GM06990 (cell line): ENCODE measurements at regions not wholly inside any gene's neighbourhood (a gene's known extent, or its start where the extent isn't known, plus 50 kb on each side); places are given as distances from the start of the nearest gene placed in this dataset.
"Not testable (repeated sequence)": the region's sequence is repeated elsewhere in the genome, so short reads cannot be mapped to it uniquely, and the experiment has no call there.

ENCODE experiments used
- DNase-seq: peaks from one replicate; pipeline ENCODE4 v3.0.0-alpha.2; 2011; ENCODE audit not compliant: insufficient read length; ENCODE audit errors: extremely low read depth
- H3K27me3 ChIP-seq: replicated peaks from 2 replicates; pipeline ENCODE4 v1.6.0; 2011; ENCODE audit warnings: low read length; ENCODE audit not compliant: control insufficient read depth, insufficient read depth
- H3K36me3 ChIP-seq: 2 replicates; pipeline ENCODE4 v1.5.1; 2011; ENCODE audit warnings: low read length; ENCODE audit not compliant: control insufficient read depth, insufficient read depth
- H3K4me3 ChIP-seq: replicated peaks from 2 replicates; pipeline ENCODE4 v1.5.1; 2011; ENCODE audit warnings: low read depth, mild to moderate bottlenecking, control low read depth, low read length
- TF ChIP-seq, protein P1 (sequence below): IDR thresholded peaks from 2 replicates; pipeline ENCODE4 v1.5.1; 2011; ENCODE audit warnings: low read length, control low read depth, mild to moderate bottlenecking, inconsistent platforms; ENCODE audit not compliant: insufficient read depth, poor library complexity, severe bottlenecking

DNA sequence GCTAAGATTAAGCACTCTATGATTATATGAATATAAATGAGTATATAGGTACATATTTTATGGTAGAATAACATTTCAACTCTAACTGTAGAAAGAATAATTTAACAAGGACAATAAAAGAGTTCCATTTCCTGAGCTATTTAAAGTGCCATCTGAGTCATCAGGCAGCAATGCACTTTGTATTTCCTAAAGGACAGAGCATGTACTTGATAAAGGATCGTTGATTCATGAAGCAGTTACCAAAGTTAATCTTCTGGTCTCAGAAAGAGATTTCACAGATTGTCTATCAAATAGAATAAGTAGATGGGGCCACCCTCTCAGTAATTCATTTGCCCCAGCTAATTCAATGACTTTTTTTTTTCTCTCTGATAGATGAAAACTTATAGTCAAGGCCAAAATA, 747.8 kb downstream of the CDH18 start:
- no peak overlapping the region for H3K4me3 ChIP-seq
- no peaks in the 10 kb centered on the region for H3K27me3 ChIP-seq
- no peak for DNase-seq
- TF ChIP-seq, protein P1, sequence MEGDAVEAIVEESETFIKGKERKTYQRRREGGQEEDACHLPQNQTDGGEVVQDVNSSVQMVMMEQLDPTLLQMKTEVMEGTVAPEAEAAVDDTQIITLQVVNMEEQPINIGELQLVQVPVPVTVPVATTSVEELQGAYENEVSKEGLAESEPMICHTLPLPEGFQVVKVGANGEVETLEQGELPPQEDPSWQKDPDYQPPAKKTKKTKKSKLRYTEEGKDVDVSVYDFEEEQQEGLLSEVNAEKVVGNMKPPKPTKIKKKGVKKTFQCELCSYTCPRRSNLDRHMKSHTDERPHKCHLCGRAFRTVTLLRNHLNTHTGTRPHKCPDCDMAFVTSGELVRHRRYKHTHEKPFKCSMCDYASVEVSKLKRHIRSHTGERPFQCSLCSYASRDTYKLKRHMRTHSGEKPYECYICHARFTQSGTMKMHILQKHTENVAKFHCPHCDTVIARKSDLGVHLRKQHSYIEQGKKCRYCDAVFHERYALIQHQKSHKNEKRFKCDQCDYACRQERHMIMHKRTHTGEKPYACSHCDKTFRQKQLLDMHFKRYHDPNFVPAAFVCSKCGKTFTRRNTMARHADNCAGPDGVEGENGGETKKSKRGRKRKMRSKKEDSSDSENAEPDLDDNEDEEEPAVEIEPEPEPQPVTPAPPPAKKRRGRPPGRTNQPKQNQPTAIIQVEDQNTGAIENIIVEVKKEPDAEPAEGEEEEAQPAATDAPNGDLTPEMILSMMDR = no peak
- no peaks in the 10 kb centered on the region for H3K36me3 ChIP-seq

DNA sequence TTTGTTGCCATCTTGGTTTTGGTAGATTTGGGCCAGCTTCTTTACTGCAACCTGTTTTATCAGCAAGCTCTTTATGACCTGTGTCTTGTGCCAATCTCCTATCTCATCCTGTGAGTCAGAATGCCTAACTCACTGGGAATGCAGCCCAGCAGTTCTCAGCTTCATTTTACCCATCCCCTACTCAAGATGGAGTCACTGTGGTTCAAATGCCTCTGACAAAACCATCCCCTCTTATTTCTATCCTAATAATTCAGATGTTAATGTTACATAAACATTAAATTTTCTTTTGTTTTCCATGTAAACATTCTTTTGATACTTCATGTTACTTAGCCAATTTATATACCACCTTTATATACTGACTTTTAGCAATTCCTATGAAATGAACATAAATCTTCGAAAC, 746.3 kb downstream of the CDH18 start:
- H3K27me3 ChIP-seq = no peaks in the 10 kb centered on the region
- no peak overlapping the region for H3K4me3 ChIP-seq
- TF ChIP-seq, protein P1 = no peak
- H3K36me3 ChIP-seq = no peaks in the 10 kb centered on the region
- DNase-seq = no peak

DNA sequence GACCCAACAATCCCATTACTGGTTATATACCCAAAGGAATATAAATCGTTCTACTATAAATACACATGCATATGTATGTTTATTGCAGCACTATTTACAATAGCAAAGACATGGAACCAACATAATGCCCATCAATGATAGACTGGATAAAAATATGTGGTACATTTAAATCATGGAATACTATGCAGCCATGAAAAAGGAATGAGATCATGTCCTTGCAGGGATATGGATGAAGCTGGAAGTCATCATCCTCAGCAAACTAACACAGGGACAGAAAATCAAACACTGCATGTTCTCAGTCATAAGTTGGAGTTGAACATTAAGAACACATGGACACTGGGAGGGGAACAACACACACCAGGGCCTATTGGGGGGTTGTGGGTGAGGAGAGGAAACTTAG, 741.8 kb downstream of the CDH18 start:
- not testable (repeated sequence) for H3K4me3 ChIP-seq

GRCh38 chr5:19247302-19247701, 740.7 kb downstream of the CDH18 start:
- no peak for DNase-seq
- H3K36me3 ChIP-seq = no peaks in the 10 kb centered on the region
- no peak overlapping the region for H3K4me3 ChIP-seq
- TF ChIP-seq, protein P1 = no peak
- no peaks in the 10 kb centered on the region for H3K27me3 ChIP-seq

More for the DNA sequence above, 741.8 kb downstream of the CDH18 start:
- H3K27me3 ChIP-seq, DNase-seq, H3K36me3 ChIP-seq: not testable (repeated sequence)

- no peak overlapping the region for H3K4me3 ChIP-seq
- TF ChIP-seq, protein P1 = no peak
- no peak for DNase-seq
- H3K36me3 ChIP-seq = no peaks in the 10 kb centered on the region
- no peaks in the 10 kb centered on the region for H3K27me3 ChIP-seq
Observed at GRCh38 chr5:19256036-19256435, 732.0 kb downstream of the CDH18 start.

DNA sequence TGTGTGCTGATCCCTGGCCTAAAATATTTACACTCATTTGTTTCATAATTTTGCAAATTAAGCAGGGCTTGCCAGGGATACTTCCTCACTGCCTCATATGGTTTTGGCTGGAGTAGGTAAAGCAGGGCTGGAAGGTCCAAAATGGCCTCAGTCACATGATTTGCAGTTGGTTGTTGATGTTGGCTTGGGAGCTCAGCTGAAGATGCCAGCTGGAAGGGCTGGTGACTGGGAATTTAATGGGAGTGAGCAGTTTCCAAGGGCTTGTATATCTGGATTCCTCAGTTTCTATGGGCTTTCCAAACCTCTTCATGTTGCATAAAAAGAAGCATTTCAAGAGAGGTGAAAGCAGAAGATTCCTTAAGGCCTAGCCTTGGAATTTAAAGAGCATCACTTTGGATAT, 729.3 kb downstream of the CDH18 start:
- Histone ChIP-seq H3K36me3 (no peaks in the 10 kb centered on the region), H3K27me3 (no peaks in the 10 kb centered on the region), H3K4me3 (no peak overlapping the region)
- no peak for DNase-seq
- TF ChIP-seq, protein P1 = no peak
